Stomach smooth muscle (tissue), 2 donors: ENCODE measurements at regions not wholly inside any gene's neighbourhood (a gene's known extent, or its start where the extent isn't known, plus 50 kb on each side); places are given as distances from the start of the nearest gene placed in this dataset.
A peak's percentile ranks its signal among the peaks of the same experiment; 100 is the strongest.

Source experiments
- H3K27ac ChIP-seq: one replicate; pipeline ENCODE4 v1.7.0; 2013; ENCODE audit warnings: mild to moderate bottlenecking, low read length, inconsistent platforms
- H3K27me3 ChIP-seq, 2 donors: one replicate each; pipeline ENCODE4 v1.7.0; 2013; ENCODE audit warnings: low read length in 2 of 2; ENCODE audit not compliant: insufficient read depth in 2 of 2, control insufficient read depth in 1 of 2
- H3K36me3 ChIP-seq, 2 donors: one replicate each; pipeline ENCODE4 v1.7.0; 2013; ENCODE audit warnings: low read length in 2 of 2; ENCODE audit not compliant: control insufficient read depth in 2 of 2, insufficient read depth in 2 of 2
- H3K4me1 ChIP-seq: one replicate; pipeline ENCODE4 v1.7.0; 2013; ENCODE audit warnings: low read length; ENCODE audit not compliant: control insufficient read depth, insufficient read depth
- H3K4me3 ChIP-seq, 2 donors: one replicate each; pipeline ENCODE4 v1.7.0; 2013; ENCODE audit warnings: low read length in 2 of 2
- H3K9ac ChIP-seq, 2 donors: one replicate each; pipeline ENCODE4 v1.7.0; 2013; ENCODE audit warnings: low read length in 2 of 2, mild to moderate bottlenecking in 1 of 2
- H3K9me3 ChIP-seq, 2 donors: one replicate each; pipeline ENCODE4 v1.7.0; 2013; ENCODE audit warnings: low read length in 2 of 2; ENCODE audit not compliant: control insufficient read depth in 2 of 2
- donor health status: healthy.
- donor health status: Pancreatic carcinoma.

GRCh38 chr9:38228331-38229103 is 159.5 kb upstream of the SHB start:
- no peak overlapping the region for H3K9ac ChIP-seq
- H3K9me3 ChIP-seq: no peaks in the 10 kb centered on the region
- H3K27ac ChIP-seq: no peak overlapping the region
- no peak overlapping the region for H3K4me3 ChIP-seq
- no peaks in the 10 kb centered on the region for H3K36me3 ChIP-seq
- peaks cover 3% of the 10 kb centered on the region for H3K4me1 ChIP-seq
- H3K27me3 ChIP-seq: peaks cover 0 to 6% of the 10 kb centered on the region in 2 donors

- Histone ChIP-seq H3K9me3 (no peaks in the 10 kb centered on the region), H3K4me3 (no peak overlapping the region), H3K27ac (no peak overlapping the region), H3K9ac (no peak overlapping the region), H3K4me1 (peaks cover 3% of the 10 kb centered on the region), H3K27me3 (peaks cover 0 to 6% of the 10 kb centered on the region in 2 donors), H3K36me3 (no peaks in the 10 kb centered on the region)
Observed at GRCh38 chr9:38227656-38228055, 158.6 kb upstream of the SHB start.

DNA sequence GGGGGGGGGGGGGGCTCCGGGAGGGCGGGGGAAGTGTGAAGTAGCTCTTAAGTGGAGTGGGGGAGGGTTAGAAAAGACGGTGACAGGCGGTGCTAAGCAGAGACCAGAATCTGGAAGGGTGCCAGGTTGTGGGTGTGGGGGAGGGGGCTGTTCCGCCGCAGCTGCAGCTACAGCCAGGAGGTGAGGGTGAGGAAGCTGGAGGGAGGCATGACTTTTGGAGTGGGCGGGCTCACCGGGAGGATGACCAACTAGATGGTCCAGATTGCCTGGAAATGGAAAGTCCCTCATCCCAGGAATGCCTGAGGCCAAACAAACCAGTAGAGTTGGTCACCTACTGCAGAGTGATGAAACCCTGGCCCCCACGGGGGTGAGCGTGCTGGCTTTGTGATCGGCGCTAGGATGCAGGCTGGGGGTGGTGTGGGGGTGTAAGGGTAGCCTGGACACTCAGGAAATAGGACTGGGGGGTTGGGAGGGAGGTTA is 158.1 kb upstream of the SHB start:
- Histone ChIP-seq H3K9ac (no peak overlapping the region), H3K36me3 (no peaks in the 10 kb centered on the region), H3K4me1 (peaks cover 3% of the 10 kb centered on the region), H3K9me3 (no peaks in the 10 kb centered on the region), H3K27me3 (peaks cover 0 to 6% of the 10 kb centered on the region in 2 donors), H3K4me3 (peak overlapping the region in 1 of 2 donors; percentile 49), H3K27ac (no peak overlapping the region)

DNA sequence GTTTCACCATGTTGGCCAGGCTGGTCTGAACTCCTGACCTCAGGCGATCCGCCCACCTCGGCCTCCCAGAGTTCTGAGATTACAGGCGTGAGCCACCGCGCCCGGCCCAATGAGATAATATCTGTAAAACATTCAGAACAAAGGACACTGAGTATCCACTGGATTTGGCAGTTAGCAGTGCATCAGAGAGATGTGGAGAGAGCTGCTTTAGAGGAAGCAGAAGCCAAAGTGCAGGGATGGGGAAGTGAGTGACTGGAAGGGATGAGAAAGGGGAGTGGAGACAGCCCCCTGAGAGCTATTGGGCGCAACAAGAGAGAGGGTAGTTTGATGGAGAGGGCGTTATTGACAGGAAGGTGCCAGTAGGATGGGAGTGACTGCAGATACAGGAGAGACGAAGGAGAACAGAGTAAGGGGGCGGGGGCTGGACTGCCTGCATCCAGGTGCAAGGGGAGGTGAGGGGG is 157.5 kb upstream of the SHB start:
- Histone ChIP-seq H3K27me3 (peaks cover 0 to 6% of the 10 kb centered on the region in 2 donors), H3K4me3 (no peak overlapping the region), H3K27ac (no peak overlapping the region), H3K9ac (no peak overlapping the region), H3K9me3 (no peaks in the 10 kb centered on the region), H3K4me1 (peaks cover 3% of the 10 kb centered on the region), H3K36me3 (no peaks in the 10 kb centered on the region)

GRCh38 chr9:38224941-38225340 is 155.9 kb upstream of the SHB start:
- peaks cover 0 to 3% of the 10 kb centered on the region in 2 donors for H3K27me3 ChIP-seq
- H3K9me3 ChIP-seq: no peaks in the 10 kb centered on the region
- no peak overlapping the region for H3K9ac ChIP-seq
- H3K4me1 ChIP-seq: peaks cover 3% of the 10 kb centered on the region
- H3K36me3 ChIP-seq: no peaks in the 10 kb centered on the region
- no peak overlapping the region for H3K4me3 ChIP-seq
- H3K27ac ChIP-seq: no peak overlapping the region

DNA sequence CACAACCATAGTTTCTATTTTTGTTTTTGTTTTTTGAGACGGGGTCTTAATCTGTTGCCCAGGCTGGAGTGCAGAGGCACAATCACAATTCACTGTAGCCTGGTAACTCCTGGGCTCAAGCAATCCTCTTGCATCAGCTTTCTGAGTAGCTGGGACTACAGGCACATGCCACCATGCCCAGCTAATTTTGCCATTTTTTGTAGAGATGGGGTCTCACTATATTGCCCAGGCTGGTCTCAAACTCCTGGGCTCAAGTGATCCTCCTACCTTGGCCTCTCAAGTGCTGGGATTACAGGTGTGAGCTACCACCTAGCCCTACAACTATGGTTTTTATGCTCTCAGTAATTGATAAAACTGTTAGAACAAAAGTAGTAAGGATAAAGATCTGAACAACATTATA is 147.5 kb upstream of the SHB start:
- Histone ChIP-seq H3K27ac (no peak overlapping the region), H3K9ac (no peak overlapping the region), H3K4me1 (no peaks in the 10 kb centered on the region)

GRCh38 chr9:38215465-38215864 is 146.4 kb upstream of the SHB start:
- no peaks in the 10 kb centered on the region for H3K9me3 ChIP-seq
- H3K36me3 ChIP-seq: no peaks in the 10 kb centered on the region
- H3K4me3 ChIP-seq: no peak overlapping the region
- H3K27me3 ChIP-seq: no peaks in the 10 kb centered on the region
- H3K27ac ChIP-seq: no peak overlapping the region
- no peaks in the 10 kb centered on the region for H3K4me1 ChIP-seq
- H3K9ac ChIP-seq: no peak overlapping the region

More for the DNA sequence above, 147.5 kb upstream of the SHB start:
- H3K9me3 ChIP-seq: no peaks in the 10 kb centered on the region
- no peaks in the 10 kb centered on the region for H3K36me3 ChIP-seq
- H3K27me3 ChIP-seq: no peaks in the 10 kb centered on the region
- no peak overlapping the region for H3K4me3 ChIP-seq

- no peaks in the 10 kb centered on the region for H3K9me3 ChIP-seq
- no peaks in the 10 kb centered on the region for H3K36me3 ChIP-seq
- no peaks in the 10 kb centered on the region for H3K27me3 ChIP-seq
- no peaks in the 10 kb centered on the region for H3K4me1 ChIP-seq
- no peak overlapping the region for H3K9ac ChIP-seq
- no peak overlapping the region for H3K4me3 ChIP-seq
- H3K27ac ChIP-seq: no peak overlapping the region
Observed at GRCh38 chr9:38214432-38214831, 145.4 kb upstream of the SHB start.

GRCh38 chr9:38213631-38214299 is 144.7 kb upstream of the SHB start:
- Histone ChIP-seq H3K9me3 (no peaks in the 10 kb centered on the region), H3K27ac (no peak overlapping the region), H3K9ac (no peak overlapping the region), H3K4me1 (no peaks in the 10 kb centered on the region), H3K36me3 (no peaks in the 10 kb centered on the region), H3K4me3 (no peak overlapping the region), H3K27me3 (no peaks in the 10 kb centered on the region)

GRCh38 chr9:38212016-38212415 is 143.0 kb upstream of the SHB start:
- Histone ChIP-seq H3K4me1 (no peaks in the 10 kb centered on the region), H3K4me3 (no peak overlapping the region), H3K27ac (no peak overlapping the region), H3K36me3 (no peaks in the 10 kb centered on the region), H3K27me3 (no peaks in the 10 kb centered on the region), H3K9me3 (peaks cover 0 to 3% of the 10 kb centered on the region in 2 donors), H3K9ac (no peak overlapping the region)

DNA sequence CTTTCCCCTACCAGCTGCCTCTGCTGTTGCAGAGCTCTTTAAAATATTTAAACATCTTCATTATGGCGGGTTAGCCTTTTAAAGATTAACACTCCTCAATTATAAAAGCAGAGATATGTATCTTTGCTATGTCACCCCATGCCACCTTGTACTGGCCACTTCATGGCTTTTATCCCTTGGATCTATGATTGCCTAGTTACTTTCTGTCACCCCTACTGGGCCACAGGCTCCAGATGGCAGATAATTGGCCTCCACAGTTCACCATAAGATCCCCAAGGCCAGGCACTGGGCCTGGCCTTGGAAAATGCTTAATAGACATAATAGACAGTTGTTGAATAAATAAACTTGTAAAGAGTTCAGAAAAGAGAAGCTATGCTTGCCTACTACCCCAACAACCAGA is 142.0 kb upstream of the SHB start:
- Histone ChIP-seq H3K4me1 (no peaks in the 10 kb centered on the region), H3K9ac (no peak overlapping the region), H3K36me3 (no peaks in the 10 kb centered on the region), H3K4me3 (no peak overlapping the region), H3K27me3 (no peaks in the 10 kb centered on the region), H3K9me3 (peaks cover 0 to 3% of the 10 kb centered on the region in 2 donors), H3K27ac (no peak overlapping the region)
